H9 (cell line): ENCODE measurements at regions not wholly inside any gene's neighbourhood (a gene's known extent, or its start where the extent isn't known, plus 50 kb on each side); places are given as distances from the start of the nearest gene placed in this dataset.

ENCODE experiments used
- DNase-seq: peaks from one replicate; pipeline ENCODE4 v3.0.0-alpha.2; 2017
- H2AFZ ChIP-seq: one replicate; pipeline ENCODE4 v1.6.1; 2013; ENCODE audit warnings: mild to moderate bottlenecking, low read length, control low read depth, moderate library complexity
- H2AK5ac ChIP-seq: 2 replicates; pipeline ENCODE4 v1.6.1; 2013; ENCODE audit warnings: low read length, control low read depth, mixed read lengths; ENCODE audit not compliant: insufficient read length
- H2BK120ac ChIP-seq: one replicate; pipeline ENCODE4 v1.6.1; 2013; ENCODE audit warnings: low read depth, mild to moderate bottlenecking, low read length, control low read depth, inconsistent platforms; ENCODE audit not compliant: poor library complexity, severe bottlenecking
- H2BK12ac ChIP-seq: 2 replicates; pipeline ENCODE4 v1.6.1; 2013; ENCODE audit warnings: low read length, control low read depth, mixed read lengths, low read depth; ENCODE audit not compliant: insufficient read length
- H2BK15ac ChIP-seq: 2 replicates; pipeline ENCODE4 v1.6.1; 2013; ENCODE audit warnings: low read depth, low read length, control low read depth
- H2BK20ac ChIP-seq: one replicate; pipeline ENCODE4 v1.6.1; 2013; ENCODE audit warnings: low read depth, mild to moderate bottlenecking, low read length, control low read depth, inconsistent platforms; ENCODE audit not compliant: poor library complexity, severe bottlenecking
- H2BK5ac ChIP-seq: 2 replicates; pipeline ENCODE4 v1.6.1; 2013; ENCODE audit warnings: low read length, control low read depth, mixed read lengths; ENCODE audit not compliant: insufficient read length
- H3K14ac ChIP-seq: 2 replicates; pipeline ENCODE4 v1.6.1; 2013; ENCODE audit warnings: low read length, control low read depth; ENCODE audit not compliant: insufficient read depth
- H3K18ac ChIP-seq: 2 replicates; pipeline ENCODE4 v1.6.1; 2013; ENCODE audit warnings: low read depth, mild to moderate bottlenecking, mixed read lengths, low read length, control low read depth; ENCODE audit not compliant: insufficient read length
- H3K23ac ChIP-seq: 2 replicates; pipeline ENCODE4 v1.6.1; 2013; ENCODE audit warnings: low read length, control low read depth, mixed read lengths, low read depth; ENCODE audit not compliant: insufficient read length
- H3K23me2 ChIP-seq: 2 replicates; pipeline ENCODE4 v1.6.1; 2013; ENCODE audit warnings: low read depth, mild to moderate bottlenecking, mixed read lengths, low read length, control low read depth; ENCODE audit not compliant: insufficient read length, poor library complexity, severe bottlenecking
- H3K27ac ChIP-seq: 2 replicates; pipeline ENCODE4 v1.5.1; 2013; ENCODE audit warnings: low read length, control low read depth, mixed read lengths, low read depth; ENCODE audit not compliant: insufficient read length
- H3K27me3 ChIP-seq: 2 replicates; pipeline ENCODE4 v1.6.1; 2013; ENCODE audit warnings: low read length, control low read depth, inconsistent platforms; ENCODE audit not compliant: insufficient read depth
- H3K4ac ChIP-seq: 2 replicates; pipeline ENCODE4 v1.6.1; 2013; ENCODE audit warnings: low read depth, mild to moderate bottlenecking, control low read depth, inconsistent platforms, low read length, moderate library complexity
- H3K4me1 ChIP-seq: 2 replicates; pipeline ENCODE4 v1.6.1; 2013; ENCODE audit warnings: low read length, control low read depth, inconsistent platforms; ENCODE audit not compliant: insufficient read depth
- H3K4me2 ChIP-seq: 2 replicates; pipeline ENCODE4 v1.6.1; 2013; ENCODE audit warnings: low read length, control low read depth, mixed read lengths; ENCODE audit not compliant: insufficient read length, insufficient read depth
- H3K56ac ChIP-seq: 2 replicates; pipeline ENCODE4 v1.6.1; 2013; ENCODE audit warnings: low read depth, mild to moderate bottlenecking, mixed read lengths, low read length, control low read depth; ENCODE audit not compliant: insufficient read length
- H3K79me1 ChIP-seq: 2 replicates; pipeline ENCODE4 v1.6.1; 2013; ENCODE audit warnings: low read depth, mild to moderate bottlenecking, moderate library complexity, low read length, control low read depth, inconsistent platforms; ENCODE audit not compliant: insufficient read depth, poor library complexity, severe bottlenecking
- H3K79me2 ChIP-seq: 2 replicates; pipeline ENCODE4 v1.6.1; 2013; ENCODE audit warnings: low read length, control low read depth, inconsistent platforms; ENCODE audit not compliant: insufficient read depth
- H3K9ac ChIP-seq: 2 replicates; pipeline ENCODE4 v1.6.1; 2013; ENCODE audit warnings: low read length, control low read depth, mixed read lengths; ENCODE audit not compliant: insufficient read length; ENCODE audit errors: extremely low read depth
- H3K9me3 ChIP-seq: one replicate; pipeline ENCODE4 v1.6.1; 2013; ENCODE audit warnings: low read depth, low read length, inconsistent platforms; ENCODE audit not compliant: control insufficient read depth
- H3T11ph ChIP-seq: one replicate; pipeline ENCODE4 v1.6.1; 2013; ENCODE audit warnings: mild to moderate bottlenecking, low read length, control low read depth, inconsistent platforms
- H4K20me1 ChIP-seq: one replicate; pipeline ENCODE4 v1.6.1; 2013; ENCODE audit not compliant: control insufficient read depth, insufficient read length, insufficient read depth
- H4K5ac ChIP-seq: 2 replicates; pipeline ENCODE4 v1.6.1; 2013; ENCODE audit warnings: low read depth, mild to moderate bottlenecking, mixed read lengths, low read length, control low read depth; ENCODE audit not compliant: insufficient read length
- H4K8ac ChIP-seq: replicated peaks from 2 replicates; pipeline ENCODE4 v1.6.1; 2013; ENCODE audit warnings: low read length, control low read depth, mixed read lengths, low read depth; ENCODE audit not compliant: insufficient read length
- H4K91ac ChIP-seq: 2 replicates; pipeline ENCODE4 v1.6.1; 2013; ENCODE audit warnings: low read depth, mild to moderate bottlenecking, moderate library complexity, mixed read lengths, low read length, control low read depth; ENCODE audit not compliant: insufficient read length
- H3K27ac Mint-ChIP-seq, 3 experiments: 2 replicates in 2 of 3; 3 replicates in 1 of 3; pipeline ENCODE4 v1.8.0; 2020 to 2021; ENCODE audit warnings: mixed read lengths in 3 of 3, mild to moderate bottlenecking in 1 of 3, moderate library complexity in 1 of 3
- H3K27me3 Mint-ChIP-seq: 2 replicates; pipeline ENCODE4 v1.8.0; 2021; ENCODE audit warnings: low read depth, mild to moderate bottlenecking, moderate library complexity, mixed read lengths
- H3K36me3 Mint-ChIP-seq, 3 experiments: 2 replicates in 2 of 3; 3 replicates in 1 of 3; pipeline ENCODE4 v1.8.0; 2020 to 2021; ENCODE audit warnings: low read depth in 3 of 3, mixed read lengths in 3 of 3; ENCODE audit not compliant: insufficient read depth in 1 of 3
- H3K4me1 Mint-ChIP-seq, 2 experiments: 2 replicates each; pipeline ENCODE4 v1.8.0; 2020; ENCODE audit warnings: mixed read lengths in 2 of 2
- H3K4me3 Mint-ChIP-seq, 2 experiments: 2 replicates in 1 of 2; 3 replicates in 1 of 2; pipeline ENCODE4 v1.8.0; 2020 to 2021; ENCODE audit warnings: mild to moderate bottlenecking in 2 of 2, mixed read lengths in 2 of 2, moderate library complexity in 1 of 2
- H3K9me3 Mint-ChIP-seq, 2 experiments: 2 replicates in 1 of 2; 3 replicates in 1 of 2; pipeline ENCODE4 v1.8.0; 2020; ENCODE audit warnings: mild to moderate bottlenecking in 2 of 2, mixed read lengths in 2 of 2, moderate library complexity in 1 of 2
- WGBS: extraction: QIAGEN DNeasy Blood & Tissue Kit; methylation state at CpG from one replicate; pipeline ENCODE4 v1.1.7; 2013; ENCODE audit warnings: missing lambda C conversion rate, low lambda C conversion rate, mixed read lengths; ENCODE audit not compliant: insufficient read length; ENCODE audit errors: extremely low coverage; 5-methylcytosine and 5-hydroxymethylcytosine counted together
- TF ChIP-seq, protein P1 (sequence below): fragments of 200-600 bp; sonication (generic); conservative IDR thresholded peaks from 3 replicates; pipeline ENCODE4 v1.8.0; 2021; ENCODE audit warnings: antibody characterized with exemption, mild to moderate bottlenecking

DNA sequence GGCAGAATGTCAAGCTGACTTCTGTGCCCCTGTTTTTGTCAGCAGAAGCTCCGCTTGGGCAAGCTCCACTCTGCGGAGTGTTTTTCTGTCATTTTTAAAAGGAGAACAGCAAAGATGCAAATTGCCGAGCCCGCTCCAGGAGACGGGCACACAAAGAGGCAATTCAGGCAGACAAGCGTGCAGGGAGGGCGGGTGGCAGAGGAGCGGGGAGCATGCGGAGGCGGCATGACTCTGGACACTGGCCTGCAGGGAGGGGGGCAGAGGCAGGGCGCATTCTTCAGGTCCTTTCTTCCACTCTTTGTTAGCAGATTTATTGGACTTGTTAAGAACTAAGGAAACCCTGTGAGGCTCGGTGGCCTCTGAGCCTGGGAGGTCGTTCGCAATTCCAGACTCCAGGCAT, 187.3 kb upstream of the RMST start:
- Histone ChIP-seq H3K4me1 (peaks cover 6% of the 10 kb centered on the region; the same call in 1 of the 2 replicates), H4K20me1 (no peaks in the 10 kb centered on the region), H3K27me3 (no peaks in the 10 kb centered on the region), H2AFZ (no peak overlapping the region), H4K5ac (no peak overlapping the region), H4K8ac (no peak overlapping the region), H2BK15ac (no peak overlapping the region), H3K9me3 (peaks cover 9% of the 10 kb centered on the region), H2BK20ac (no peak overlapping the region), H3K23me2 (no peaks in the 10 kb centered on the region), H3K23ac (no peak overlapping the region), H3K79me1 (no peaks in the 10 kb centered on the region), H2AK5ac (no peak overlapping the region), H3K9ac (no peak overlapping the region), H3K4ac (no peak overlapping the region), H3K27ac (no peak overlapping the region), H3T11ph (no peak overlapping the region), H3K4me2 (no peak overlapping the region), H2BK5ac (no peak overlapping the region), H4K91ac (no peak overlapping the region), H2BK12ac (no peak overlapping the region), H2BK120ac (no peak overlapping the region), H3K56ac (no peak overlapping the region), H3K14ac (no peak overlapping the region), H3K18ac (no peak overlapping the region), H3K79me2 (no peaks in the 10 kb centered on the region)
- Mint-ChIP-seq H3K27ac (0 out of 7 replicates have a peak overlapping the region, but pooled peaks of 1 of the 3 experiments have one; percentile 28), H3K4me1 (peaks cover 28 to 30% of the 10 kb centered on the region in 2 experiments), H3K9me3 (peaks cover 11% of the 10 kb centered on the region in 2 experiments), H3K27me3 (peaks cover 25% of the 10 kb centered on the region), H3K4me3 (peak overlapping the region; percentile 40 to 54; a peak in 3 of 5 replicates), H3K36me3 (peaks cover 0 to 14% (median 2%) of the 10 kb centered on the region in 3 experiments; a peak in 4 of 7 replicates)
- WGBS: no CpG with 5 or more reads among the region's 14 CpGs
- peak; percentile 39 for DNase-seq
- TF ChIP-seq, protein P1, sequence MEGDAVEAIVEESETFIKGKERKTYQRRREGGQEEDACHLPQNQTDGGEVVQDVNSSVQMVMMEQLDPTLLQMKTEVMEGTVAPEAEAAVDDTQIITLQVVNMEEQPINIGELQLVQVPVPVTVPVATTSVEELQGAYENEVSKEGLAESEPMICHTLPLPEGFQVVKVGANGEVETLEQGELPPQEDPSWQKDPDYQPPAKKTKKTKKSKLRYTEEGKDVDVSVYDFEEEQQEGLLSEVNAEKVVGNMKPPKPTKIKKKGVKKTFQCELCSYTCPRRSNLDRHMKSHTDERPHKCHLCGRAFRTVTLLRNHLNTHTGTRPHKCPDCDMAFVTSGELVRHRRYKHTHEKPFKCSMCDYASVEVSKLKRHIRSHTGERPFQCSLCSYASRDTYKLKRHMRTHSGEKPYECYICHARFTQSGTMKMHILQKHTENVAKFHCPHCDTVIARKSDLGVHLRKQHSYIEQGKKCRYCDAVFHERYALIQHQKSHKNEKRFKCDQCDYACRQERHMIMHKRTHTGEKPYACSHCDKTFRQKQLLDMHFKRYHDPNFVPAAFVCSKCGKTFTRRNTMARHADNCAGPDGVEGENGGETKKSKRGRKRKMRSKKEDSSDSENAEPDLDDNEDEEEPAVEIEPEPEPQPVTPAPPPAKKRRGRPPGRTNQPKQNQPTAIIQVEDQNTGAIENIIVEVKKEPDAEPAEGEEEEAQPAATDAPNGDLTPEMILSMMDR: no peak
